Neuron (in vitro differentiated cells): ENCODE measurements at regions not wholly inside any gene's neighbourhood (a gene's known extent, or its start where the extent isn't known, plus 50 kb on each side); places are given as distances from the start of the nearest gene placed in this dataset.

ENCODE experiments used
- H2AFZ ChIP-seq: one replicate; pipeline ENCODE4 v1.6.1; 2013; ENCODE audit warnings: low read depth, mild to moderate bottlenecking, inconsistent platforms, low read length, moderate library complexity
- H3K27me3 ChIP-seq: one replicate; pipeline ENCODE4 v1.6.1; 2013; ENCODE audit warnings: low read length; ENCODE audit not compliant: insufficient read depth
- H3K36me3 ChIP-seq: one replicate; pipeline ENCODE4 v1.6.1; 2013; ENCODE audit warnings: low read length; ENCODE audit not compliant: insufficient read depth
- H3K4me1 ChIP-seq: one replicate; pipeline ENCODE4 v1.6.1; 2013; ENCODE audit warnings: low read length; ENCODE audit not compliant: insufficient read depth
- H3K4me3 ChIP-seq: 2 replicates; pipeline ENCODE4 v1.5.1; 2013; ENCODE audit warnings: mild to moderate bottlenecking, low read length, moderate library complexity
- H3K9me3 ChIP-seq: one replicate; pipeline ENCODE4 v1.6.1; 2013; ENCODE audit warnings: low read length

DNA sequence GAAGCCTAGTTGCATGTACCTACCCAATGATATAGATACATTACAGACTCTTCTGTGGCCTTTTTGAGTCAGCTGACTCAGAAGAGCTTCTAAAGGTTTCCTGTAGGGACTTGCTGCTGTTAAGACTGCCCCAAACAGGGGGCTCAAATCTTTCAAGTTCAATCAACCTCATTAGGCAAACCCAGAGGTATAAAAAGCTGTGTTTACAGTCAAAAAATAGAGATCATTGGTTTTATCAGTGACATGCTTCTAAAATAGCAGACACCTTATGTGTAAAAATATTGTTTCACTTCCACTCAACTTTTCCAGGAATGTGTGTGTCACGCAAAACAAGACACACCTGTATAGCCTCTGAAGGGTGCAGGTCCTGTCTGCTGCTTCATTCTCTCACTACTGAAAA, 624.3 kb upstream of the FANCL start:
- H2AFZ ChIP-seq: no peak overlapping the region
- H3K9me3 ChIP-seq: no peaks in the 10 kb centered on the region
- no peaks in the 10 kb centered on the region for H3K27me3 ChIP-seq
- no peaks in the 10 kb centered on the region for H3K36me3 ChIP-seq
- peaks cover 19% of the 10 kb centered on the region for H3K4me1 ChIP-seq
- H3K4me3 ChIP-seq: no peak overlapping the region

DNA sequence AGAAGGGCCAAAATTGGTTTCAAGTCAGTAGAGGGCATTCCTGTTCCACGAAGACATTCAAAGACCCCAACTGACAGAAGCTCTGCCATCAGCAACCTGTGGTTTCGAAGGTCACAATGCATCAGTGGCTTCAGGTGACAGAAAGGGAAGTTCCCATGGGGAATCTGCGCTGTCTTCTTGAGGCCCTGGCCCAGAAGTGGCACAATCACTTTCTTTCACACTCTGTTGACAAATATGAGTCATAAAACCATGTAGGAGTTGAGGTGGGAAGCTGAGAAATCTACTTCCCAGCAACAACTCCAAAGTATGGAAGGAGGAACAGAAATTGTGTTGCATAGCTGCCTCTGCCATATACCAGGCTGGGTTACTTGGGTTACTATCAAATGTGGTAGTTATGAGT, 621.1 kb upstream of the FANCL start:
- Histone ChIP-seq H3K9me3 (peaks cover 3% of the 10 kb centered on the region), H3K4me3 (no peak overlapping the region)

DNA sequence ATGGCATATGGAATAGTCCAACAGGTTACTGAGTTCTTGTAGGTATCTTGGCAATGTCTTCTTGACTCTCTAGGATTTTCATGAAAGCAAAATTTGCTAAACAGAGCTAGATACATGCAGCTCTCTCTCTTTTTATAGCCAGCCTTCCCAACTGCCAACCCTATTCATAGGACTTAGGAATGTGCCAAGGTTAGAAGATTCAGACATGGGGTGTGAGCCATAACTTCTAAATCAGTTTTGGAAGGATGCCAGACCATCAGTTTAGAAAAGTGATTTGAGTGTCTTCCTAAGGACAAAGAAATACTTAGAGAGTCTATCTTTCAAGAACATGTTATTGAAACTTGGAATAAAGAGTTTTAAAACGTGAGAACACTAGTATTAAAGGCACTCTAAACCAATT, 619.5 kb upstream of the FANCL start:
- Histone ChIP-seq H3K4me1 (peaks cover 6% of the 10 kb centered on the region), H3K27me3 (no peaks in the 10 kb centered on the region), H2AFZ (no peak overlapping the region), H3K9me3 (peaks cover 3% of the 10 kb centered on the region), H3K36me3 (no peaks in the 10 kb centered on the region), H3K4me3 (no peak overlapping the region)

More for the DNA sequence above, 621.1 kb upstream of the FANCL start:
- Histone ChIP-seq H3K4me1 (peaks cover 19% of the 10 kb centered on the region), H2AFZ (no peak overlapping the region), H3K27me3 (no peaks in the 10 kb centered on the region), H3K36me3 (no peaks in the 10 kb centered on the region)

DNA sequence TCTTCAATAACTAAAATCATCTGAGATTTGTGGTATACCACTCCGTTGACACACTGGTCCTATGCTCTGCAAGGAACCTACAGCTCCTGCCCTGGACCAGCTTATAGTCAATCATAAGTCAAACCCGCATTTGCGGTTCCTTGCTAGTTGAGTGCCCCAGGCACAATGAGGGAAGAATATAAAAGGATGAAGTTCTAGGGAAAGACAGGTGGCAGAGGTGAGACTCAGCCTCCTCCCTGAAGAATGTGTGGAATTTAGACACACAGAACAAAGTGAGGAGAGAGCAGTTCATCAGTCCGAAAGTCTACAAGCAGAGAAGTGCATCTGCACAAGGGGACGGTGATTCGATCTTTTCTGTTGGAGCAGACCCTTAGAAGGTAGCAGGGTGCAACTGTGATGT, 615.0 kb upstream of the FANCL start:
- peaks cover 6% of the 10 kb centered on the region for H3K4me1 ChIP-seq
- no peaks in the 10 kb centered on the region for H3K27me3 ChIP-seq
- no peak overlapping the region for H3K4me3 ChIP-seq
- peaks cover 3% of the 10 kb centered on the region for H3K9me3 ChIP-seq
- H2AFZ ChIP-seq: no peak overlapping the region
- no peaks in the 10 kb centered on the region for H3K36me3 ChIP-seq

DNA sequence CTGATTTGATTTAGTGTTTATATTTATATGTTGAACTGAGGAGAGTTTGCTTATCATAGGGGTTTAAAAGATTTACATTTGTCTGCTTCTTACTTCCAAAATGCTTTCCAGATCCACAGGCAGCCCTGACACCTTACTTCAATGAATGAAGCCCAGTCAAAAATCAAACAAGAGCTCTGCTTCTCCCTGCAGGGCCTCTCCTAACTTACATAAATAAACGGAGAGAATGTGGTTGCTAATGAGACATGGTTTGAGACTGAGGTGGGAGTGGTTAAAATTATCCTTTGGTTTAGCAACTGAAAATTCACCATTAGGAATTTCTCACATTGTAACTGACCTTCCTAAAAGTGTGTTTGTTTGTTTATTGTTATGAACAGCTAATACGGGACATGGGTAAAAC, 612.3 kb upstream of the FANCL start:
- Histone ChIP-seq H3K4me3 (no peak overlapping the region), H2AFZ (no peak overlapping the region), H3K9me3 (peaks cover 3% of the 10 kb centered on the region), H3K36me3 (no peaks in the 10 kb centered on the region), H3K27me3 (no peaks in the 10 kb centered on the region), H3K4me1 (peaks cover 6% of the 10 kb centered on the region)

DNA sequence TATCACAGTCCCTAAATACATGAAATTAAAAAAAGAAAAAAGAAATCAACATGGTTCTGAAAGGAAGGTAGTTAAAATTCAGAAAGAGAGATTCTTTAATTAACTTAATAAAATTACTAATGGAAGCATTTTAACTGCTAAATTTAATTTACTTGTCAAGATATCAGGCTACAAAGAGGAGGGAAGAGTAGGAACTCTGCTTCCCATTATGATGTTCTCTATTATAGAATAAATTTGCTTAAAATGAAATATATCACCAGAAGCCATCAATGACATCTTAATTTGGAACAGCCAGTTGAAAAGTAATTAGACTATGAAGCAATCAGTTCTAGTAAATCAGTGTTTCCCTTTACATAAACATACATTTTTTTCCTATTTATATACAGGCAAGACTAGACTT, 611.8 kb upstream of the FANCL start:
- Histone ChIP-seq H3K4me1 (peaks cover 6% of the 10 kb centered on the region), H3K27me3 (no peaks in the 10 kb centered on the region), H3K36me3 (no peaks in the 10 kb centered on the region), H2AFZ (no peak overlapping the region), H3K9me3 (peaks cover 3% of the 10 kb centered on the region), H3K4me3 (no peak overlapping the region)

DNA sequence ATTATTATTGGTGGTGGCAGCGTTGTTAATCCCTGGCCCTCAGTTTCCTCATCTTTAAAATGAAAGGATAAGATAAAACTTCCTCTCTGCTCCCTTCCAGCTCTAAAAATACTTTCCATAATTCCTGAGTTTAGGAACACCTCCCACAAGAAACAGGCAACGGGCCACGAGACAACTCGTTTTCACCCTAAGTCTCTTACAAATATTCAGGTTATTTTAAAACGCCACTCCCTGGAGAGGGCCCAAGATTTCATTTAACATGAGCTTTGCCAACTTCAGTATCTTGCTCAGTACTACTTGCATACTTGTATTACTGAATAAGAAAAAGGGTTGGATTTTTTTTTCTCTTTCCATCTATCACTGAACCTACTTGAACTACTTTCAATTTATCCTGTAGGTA, 611.1 kb upstream of the FANCL start:
- Histone ChIP-seq H3K27me3 (no peaks in the 10 kb centered on the region), H2AFZ (no peak overlapping the region), H3K9me3 (no peaks in the 10 kb centered on the region), H3K4me1 (peaks cover 6% of the 10 kb centered on the region), H3K36me3 (no peaks in the 10 kb centered on the region), H3K4me3 (no peak overlapping the region)

DNA sequence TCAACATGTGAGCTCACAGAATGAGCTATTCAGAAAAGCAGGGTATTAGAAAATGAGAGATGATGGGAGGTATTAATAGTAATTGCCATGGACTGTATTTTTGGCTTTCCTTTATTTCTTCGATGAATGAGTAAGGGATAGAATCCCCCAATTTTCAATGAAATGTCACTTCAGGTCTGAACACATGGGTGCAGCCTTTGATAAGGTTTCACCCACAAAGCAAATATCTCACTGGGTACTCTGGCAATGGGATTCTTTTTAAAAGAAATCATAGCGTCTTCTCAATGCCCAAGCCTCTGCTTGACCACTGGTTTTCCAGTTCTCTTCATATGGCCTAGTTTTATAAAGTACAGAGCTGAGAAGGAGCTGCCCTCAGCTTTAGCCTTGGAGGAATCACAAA, 610.5 kb upstream of the FANCL start:
- Histone ChIP-seq H3K4me1 (peaks cover 6% of the 10 kb centered on the region), H3K36me3 (no peaks in the 10 kb centered on the region), H3K9me3 (no peaks in the 10 kb centered on the region), H3K27me3 (no peaks in the 10 kb centered on the region), H3K4me3 (no peak overlapping the region), H2AFZ (no peak overlapping the region)

DNA sequence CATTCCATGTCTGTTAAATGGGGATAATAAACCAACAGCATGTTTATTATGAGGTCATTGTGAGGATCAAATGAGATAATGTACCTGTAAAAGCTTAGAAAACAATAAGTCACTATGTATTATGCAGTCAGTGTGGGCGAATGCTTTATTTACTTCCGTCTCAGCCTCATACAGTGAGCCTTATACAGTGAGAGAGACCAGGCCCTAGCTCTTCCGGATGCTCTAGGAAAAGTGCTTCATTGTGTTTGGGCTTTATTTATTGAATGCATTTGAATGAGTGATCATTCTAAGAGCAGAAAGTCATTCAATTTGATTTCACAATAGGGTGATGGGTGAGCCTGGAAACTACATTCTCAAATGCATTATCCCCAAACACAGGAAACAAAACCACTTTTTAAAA, 603.9 kb upstream of the FANCL start:
- no peak overlapping the region for H2AFZ ChIP-seq

DNA sequence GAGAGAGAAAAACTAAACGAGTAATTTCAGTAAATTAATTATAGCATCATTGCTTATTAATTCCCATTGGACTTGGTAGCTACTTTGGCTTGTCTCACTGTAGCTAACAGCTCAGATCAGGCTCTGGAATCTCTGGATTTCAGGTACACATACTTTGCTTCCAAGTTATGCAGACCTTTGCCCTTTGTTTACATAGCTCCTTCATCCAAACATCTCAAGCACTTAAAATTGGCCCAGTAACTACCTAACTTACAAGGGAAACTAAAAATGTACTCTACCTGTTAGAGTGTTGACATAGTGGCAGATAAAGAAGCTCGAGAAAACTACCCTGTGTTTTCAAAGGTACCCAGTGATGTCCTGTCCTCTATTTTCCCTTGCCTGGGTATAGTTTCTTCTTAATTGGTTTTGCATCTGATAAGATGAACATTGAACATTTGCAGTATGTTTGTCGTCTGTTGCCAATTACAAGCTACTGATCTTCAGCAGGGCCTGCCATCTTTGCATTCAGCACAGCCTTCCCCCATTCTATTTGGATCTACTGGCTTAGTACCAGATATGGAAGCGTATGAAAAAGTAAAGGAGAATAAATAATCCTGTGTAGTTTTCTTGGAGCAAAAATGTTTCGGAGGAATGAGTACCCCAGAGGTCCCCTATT, 601.5 kb upstream of the FANCL start:
- Histone ChIP-seq H3K4me3 (no peak overlapping the region), H3K27me3 (no peaks in the 10 kb centered on the region), H2AFZ (no peak overlapping the region), H3K36me3 (no peaks in the 10 kb centered on the region), H3K4me1 (peaks cover 3% of the 10 kb centered on the region), H3K9me3 (no peaks in the 10 kb centered on the region)

More for the DNA sequence above, 603.9 kb upstream of the FANCL start:
- Histone ChIP-seq H3K4me1 (peaks cover 3% of the 10 kb centered on the region), H3K9me3 (no peaks in the 10 kb centered on the region), H3K4me3 (no peak overlapping the region), H3K27me3 (no peaks in the 10 kb centered on the region), H3K36me3 (no peaks in the 10 kb centered on the region)

DNA sequence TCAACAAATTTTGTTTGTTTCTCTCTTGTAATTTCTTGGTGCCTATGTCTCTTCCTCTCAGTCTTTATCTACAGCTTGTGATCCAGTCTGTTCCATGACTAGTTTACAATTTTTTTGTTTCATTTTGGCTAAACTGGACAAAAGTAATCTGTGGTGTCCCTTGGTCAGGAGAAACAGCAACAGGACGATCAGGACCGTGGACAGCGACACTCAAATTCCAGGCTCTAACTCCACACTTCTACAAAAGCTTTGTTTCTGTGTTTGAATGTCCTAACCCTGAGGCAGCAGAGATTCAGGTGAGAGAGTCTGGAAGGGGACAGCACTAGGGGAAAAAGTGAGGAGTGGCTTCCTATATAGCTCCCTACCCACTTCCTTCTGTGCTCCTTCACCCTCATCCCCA, 593.3 kb upstream of the FANCL start:
- Histone ChIP-seq H3K9me3 (no peaks in the 10 kb centered on the region), H3K36me3 (no peaks in the 10 kb centered on the region), H3K27me3 (no peaks in the 10 kb centered on the region), H2AFZ (no peak overlapping the region), H3K4me1 (peaks cover 5% of the 10 kb centered on the region), H3K4me3 (no peak overlapping the region)

DNA sequence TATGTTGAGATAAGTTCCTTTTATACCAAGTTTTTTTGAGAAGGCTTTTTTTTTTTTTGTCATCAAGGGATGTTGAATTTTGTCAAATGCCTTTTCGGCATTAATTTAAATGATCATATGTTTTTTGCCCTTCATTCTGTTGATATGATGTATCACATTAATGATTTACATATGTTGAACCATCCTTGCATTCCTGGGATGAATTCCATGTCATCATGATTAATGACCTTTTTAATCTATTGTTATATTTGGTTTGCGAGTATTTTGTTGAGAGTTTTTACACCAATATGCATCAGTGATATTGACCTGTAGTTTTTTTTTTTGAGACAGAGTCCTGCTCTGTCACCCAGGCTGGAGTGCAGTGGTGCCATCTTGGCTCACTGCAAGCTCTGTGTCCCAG, 585.7 kb upstream of the FANCL start:
- H3K36me3 ChIP-seq: no peaks in the 10 kb centered on the region
- H3K4me1 ChIP-seq: no peaks in the 10 kb centered on the region
- no peak overlapping the region for H2AFZ ChIP-seq
- H3K27me3 ChIP-seq: no peaks in the 10 kb centered on the region
- H3K4me3 ChIP-seq: no peak overlapping the region
- H3K9me3 ChIP-seq: no peaks in the 10 kb centered on the region

DNA sequence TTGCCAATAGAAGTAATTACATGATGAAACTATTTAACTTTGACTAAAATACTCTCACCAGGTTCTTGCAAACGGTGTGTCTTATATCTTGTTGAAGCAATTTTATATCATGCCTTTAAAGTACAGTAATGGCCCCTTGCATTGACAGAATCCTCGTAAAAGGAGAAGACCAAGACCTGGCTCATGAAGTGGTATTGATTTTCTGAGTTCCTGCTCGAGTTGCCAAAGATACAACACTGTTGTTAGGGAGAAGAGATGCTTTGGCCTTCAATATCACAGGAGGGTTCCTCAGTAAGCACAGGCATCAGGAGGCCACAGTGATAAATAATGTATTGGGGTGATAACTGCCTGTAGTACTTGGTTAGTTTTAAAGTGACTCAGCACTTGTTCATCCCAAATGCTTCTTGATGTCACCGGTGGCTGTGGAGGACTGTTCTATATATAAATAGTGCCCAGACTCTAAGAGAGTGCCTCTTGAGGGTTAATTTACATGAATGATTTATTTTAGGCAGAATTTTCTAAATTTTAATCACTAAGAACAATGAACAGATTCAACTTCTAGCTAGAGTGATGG, 571.7 kb upstream of the FANCL start:
- no peaks in the 10 kb centered on the region for H3K27me3 ChIP-seq
- H3K9me3 ChIP-seq: no peaks in the 10 kb centered on the region
- H2AFZ ChIP-seq: no peak overlapping the region
- H3K36me3 ChIP-seq: no peaks in the 10 kb centered on the region
- no peak overlapping the region for H3K4me3 ChIP-seq
- H3K4me1 ChIP-seq: no peaks in the 10 kb centered on the region

DNA sequence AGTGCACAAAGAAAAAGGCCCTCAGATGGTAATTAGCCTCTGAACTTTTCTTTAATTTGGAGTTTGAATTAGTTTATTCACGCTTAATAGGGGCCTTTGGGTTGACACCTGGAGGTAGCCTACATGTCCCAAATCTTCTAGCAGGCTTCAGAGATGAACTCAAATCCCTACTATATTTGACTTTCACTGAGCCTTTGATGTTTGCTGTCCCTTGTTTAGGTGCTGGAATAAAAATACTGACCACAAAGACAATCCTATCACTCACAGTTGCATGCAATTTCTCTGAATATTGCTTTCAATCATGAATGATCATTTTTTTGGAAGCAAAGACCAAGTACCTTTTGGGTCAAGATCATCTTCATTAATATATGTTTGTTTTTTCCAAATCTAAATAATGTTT, 564.0 kb upstream of the FANCL start:
- H3K9me3 ChIP-seq: no peaks in the 10 kb centered on the region
- peaks cover 7% of the 10 kb centered on the region for H3K4me1 ChIP-seq
- no peaks in the 10 kb centered on the region for H3K27me3 ChIP-seq
- no peak overlapping the region for H3K4me3 ChIP-seq
- no peaks in the 10 kb centered on the region for H3K36me3 ChIP-seq
- no peak overlapping the region for H2AFZ ChIP-seq
